Epidermal melanocyte (primary cell): ENCODE measurements at regions not wholly inside any gene's neighbourhood (a gene's known extent, or its start where the extent isn't known, plus 50 kb on each side); places are given as distances from the start of the nearest gene placed in this dataset.
"Not testable (repeated sequence)": the region's sequence is repeated elsewhere in the genome, so short reads cannot be mapped to it uniquely, and the experiment has no call there.

ENCODE experiments used
- DNase-seq: peaks from one replicate; pipeline ENCODE4 v3.0.0; 2011; ENCODE audit warnings: low spot score; ENCODE audit not compliant: insufficient read length

- no peak for DNase-seq
These were observed 262.0 kb upstream of the JARID2 start for GRCh38 chr6:14983599-14984518.

DNA sequence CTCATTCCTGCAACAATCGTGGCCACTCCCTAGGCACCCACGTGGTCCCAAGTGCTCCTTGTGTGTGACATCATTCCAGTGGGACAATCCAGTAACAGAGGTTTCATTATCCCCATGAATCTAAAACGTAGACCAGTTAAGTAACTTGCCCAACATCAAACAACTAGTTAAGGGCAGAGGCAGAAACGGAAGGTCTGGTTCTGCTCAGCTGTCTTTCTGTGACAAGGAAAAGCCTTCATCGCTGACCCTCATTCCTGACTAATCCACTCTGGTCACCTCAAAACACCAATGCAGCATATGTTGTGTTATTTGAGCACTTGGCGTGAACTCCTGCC lies 261.4 kb upstream of the JARID2 start:
- DNase-seq: no peak

GRCh38 chr6:14985366-14985765 lies 260.5 kb upstream of the JARID2 start:
- no peak for DNase-seq

- DNase-seq: no peak
These were observed 259.5 kb upstream of the JARID2 start for GRCh38 chr6:14986370-14986769.

GRCh38 chr6:14987490-14987889 lies 258.4 kb upstream of the JARID2 start:
- no peak for DNase-seq

DNA sequence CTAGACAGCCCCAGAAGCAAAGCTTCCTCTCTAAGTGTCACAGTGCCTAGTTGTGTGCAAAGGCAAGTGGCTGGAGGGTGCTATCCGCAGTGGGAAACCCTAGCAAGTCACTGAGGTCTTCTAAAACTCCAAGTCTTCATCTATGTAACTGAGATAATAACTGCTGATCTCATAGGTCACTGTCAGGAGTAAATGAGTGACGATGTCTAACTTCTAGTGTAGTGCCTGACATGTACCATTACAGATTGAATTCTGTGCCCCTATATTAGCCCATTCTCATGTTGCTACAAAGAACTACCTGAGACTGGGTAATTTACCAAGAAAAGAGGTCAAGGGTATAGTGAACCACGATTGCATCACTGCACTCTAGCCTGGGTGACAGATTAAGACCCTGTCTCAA lies 253.5 kb upstream of the JARID2 start:
- no peak for DNase-seq

- no peak for DNase-seq
These were observed 250.7 kb upstream of the JARID2 start for GRCh38 chr6:14995208-14995607.

- no peak for DNase-seq
These were observed 249.8 kb upstream of the JARID2 start for GRCh38 chr6:14995966-14996602.

DNA sequence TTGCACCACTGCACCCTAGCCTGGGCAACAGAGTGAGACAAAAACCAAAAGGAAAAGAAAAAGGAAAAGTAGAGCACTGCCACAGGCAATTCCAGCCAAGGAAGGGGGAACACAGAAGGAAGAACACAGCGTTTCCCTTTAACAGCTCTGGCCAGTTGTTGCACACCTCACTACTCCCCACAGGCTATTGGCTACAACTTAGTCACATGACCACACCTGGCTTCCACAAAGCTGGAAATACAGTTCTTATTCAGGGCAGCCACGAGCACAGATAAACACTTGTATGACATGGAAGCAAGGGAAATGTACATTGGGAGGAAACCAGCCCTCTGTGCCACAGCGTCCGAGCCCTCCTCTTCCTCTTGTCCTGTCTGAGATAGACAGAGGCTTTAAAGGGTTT lies 249.0 kb upstream of the JARID2 start:
- DNase-seq: no peak

- DNase-seq: no peak
These were observed 248.4 kb upstream of the JARID2 start for GRCh38 chr6:14997507-14997906.

GRCh38 chr6:14999106-14999505 lies 246.8 kb upstream of the JARID2 start:
- DNase-seq: no peak

DNA sequence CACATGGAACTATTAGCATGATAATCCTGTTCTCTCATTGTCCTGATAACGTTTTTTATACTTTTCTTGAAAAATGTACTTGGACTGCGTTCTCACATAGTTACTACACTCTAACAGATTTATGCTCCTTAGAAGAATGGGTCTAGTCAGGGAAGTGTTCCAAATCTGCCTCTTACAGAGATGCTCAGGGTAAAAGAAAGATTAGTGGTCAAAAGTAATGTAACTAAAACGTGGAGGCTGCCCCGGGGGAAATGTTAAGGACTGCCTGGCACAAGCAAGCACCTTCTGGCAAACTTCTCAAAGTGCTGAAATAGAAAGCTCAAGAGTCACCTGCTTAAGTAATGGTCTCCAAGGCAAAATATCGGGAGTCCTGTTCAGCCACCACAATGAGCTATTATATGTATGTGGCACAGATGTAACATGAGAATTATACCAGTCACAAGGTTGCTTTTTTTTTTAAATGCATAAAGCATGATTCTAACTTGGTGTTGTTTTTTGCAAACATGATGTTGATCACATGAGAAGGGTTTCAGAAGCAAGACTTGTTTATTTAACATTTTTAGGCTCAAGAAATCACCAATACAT lies 244.5 kb upstream of the JARID2 start:
- DNase-seq: no peak

DNA sequence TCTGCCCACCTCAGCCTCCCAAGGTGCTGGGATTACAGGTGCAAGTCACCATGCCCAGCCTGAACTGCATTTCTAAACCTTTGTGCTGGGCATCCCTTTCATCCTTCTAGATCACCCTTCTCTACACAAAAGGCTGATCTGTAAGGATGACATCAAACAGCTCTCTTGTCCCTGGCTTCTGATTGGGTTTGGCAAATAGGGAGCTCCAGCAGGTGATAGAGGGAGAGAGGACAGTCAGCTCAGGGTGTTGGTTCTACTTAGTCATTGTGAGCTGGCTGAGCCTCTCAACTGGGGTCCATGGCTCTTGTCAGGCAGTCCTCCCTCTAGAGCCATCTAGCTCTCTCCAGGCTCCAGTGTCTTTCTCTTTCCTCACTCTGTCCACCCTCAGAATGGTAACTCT lies 237.6 kb upstream of the JARID2 start:
- no peak for DNase-seq

DNA sequence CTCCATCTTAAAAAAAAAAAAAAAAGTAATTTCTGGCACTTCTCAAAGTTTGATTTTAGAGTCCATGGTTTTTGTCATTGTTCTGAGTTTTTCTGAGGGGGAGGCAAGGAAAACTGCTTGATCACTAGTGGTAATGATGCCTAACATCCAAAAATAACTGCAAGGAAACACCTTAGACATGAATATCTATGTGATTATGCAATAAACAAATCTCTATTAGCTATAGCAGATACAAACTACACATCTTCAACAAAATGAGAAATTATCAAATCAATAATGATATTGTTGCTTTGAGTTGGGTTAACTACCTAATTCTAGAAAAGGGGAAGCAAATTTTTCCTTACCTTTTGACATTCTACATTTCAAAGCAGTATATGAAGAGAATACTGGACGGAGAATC lies 230.9 kb upstream of the JARID2 start:
- DNase-seq: no peak

DNA sequence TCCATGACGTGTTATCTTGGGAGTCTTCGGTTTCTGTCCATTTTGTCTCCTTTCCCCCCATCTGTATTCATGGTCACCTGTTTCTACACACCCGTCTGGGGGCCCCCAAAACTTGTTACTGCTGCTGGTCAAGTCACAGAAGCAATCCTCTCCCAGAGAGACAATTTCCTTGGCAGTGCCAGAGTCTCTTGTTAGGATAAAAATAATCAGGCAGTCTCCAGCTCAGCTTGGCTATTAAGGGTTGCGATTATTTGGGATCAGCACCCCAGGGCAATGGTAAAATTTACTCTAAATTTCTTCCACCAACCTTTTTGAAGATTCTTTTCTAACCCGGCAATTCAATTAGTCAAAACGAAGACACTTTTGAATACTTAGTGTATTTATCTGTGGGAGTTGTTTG lies 229.1 kb upstream of the JARID2 start:
- no peak for DNase-seq

GRCh38 chr6:15017261-15017660 lies 228.6 kb upstream of the JARID2 start:
- DNase-seq: no peak

GRCh38 chr6:15017803-15018202 lies 228.1 kb upstream of the JARID2 start:
- no peak for DNase-seq

DNA sequence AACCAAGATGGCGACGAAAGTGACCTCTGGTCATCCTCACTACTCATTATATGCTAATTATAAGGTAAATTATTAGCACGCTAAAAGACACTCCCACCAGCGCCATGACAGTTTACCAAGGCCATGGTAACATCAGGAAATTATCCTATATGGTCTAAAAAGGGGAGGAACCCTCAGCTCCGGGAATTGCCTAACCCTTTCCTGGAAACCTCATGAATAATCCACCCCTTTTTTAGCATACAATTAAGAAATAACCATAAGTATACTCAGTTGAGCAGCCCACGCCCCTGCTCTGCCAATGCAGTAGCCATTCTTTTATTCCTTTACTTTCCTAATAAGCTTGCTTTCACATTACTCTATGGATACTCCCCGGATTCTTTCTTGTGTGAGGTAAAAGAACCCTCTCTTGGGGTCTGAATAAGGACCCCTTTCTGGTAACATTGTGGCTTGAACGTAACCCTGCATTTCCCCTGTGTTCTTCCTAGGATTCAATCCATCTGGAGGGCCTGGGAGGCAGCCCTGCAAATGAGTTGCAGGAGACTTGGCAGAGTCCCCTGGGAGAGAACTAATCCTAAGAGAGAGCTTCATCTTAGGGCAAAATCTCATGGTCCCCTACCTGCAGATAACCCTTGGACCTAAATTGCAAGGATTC lies 225.6 kb upstream of the JARID2 start:
- DNase-seq: no peak

DNA sequence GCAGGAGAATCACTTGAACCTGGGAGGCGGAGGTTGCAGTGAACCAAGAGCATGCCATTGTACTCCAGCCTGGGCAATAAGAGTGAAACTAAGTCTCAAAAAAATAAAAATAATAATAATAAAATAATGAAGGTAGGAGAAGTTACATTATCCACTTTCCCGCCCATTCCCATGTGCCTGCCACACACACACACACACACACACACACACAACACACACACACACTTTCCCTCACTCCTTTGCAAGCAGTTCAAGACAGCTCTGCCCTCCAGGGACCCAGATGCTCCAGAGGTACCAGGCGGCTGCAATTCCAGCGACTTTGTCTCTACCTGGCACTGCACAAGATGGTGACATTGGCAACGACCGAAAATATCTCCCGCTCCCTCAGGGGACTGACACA lies 224.8 kb upstream of the JARID2 start:
- DNase-seq: no peak

DNA sequence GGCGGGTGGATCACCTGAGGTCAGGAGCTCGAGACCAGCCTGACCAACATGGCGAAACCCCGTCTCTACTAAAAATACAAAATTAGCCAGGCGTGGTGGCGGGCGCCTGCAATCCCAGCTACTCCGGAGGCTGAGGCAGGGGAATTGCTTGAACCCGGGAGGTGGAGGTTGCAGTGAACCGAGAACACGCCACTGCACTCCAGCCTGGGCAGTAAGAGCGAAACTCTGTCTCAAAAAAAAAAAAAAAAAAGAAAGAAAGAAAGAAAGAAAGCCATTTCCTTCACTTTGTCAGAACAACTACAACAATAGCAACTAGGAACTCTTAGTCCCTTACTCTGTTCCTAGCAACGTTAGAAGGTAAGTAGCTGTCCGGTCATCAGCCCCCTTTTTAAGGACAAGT lies 222.9 kb upstream of the JARID2 start:
- not testable (repeated sequence) for DNase-seq

GRCh38 chr6:15023448-15023847 lies 222.4 kb upstream of the JARID2 start:
- DNase-seq: no peak

DNA sequence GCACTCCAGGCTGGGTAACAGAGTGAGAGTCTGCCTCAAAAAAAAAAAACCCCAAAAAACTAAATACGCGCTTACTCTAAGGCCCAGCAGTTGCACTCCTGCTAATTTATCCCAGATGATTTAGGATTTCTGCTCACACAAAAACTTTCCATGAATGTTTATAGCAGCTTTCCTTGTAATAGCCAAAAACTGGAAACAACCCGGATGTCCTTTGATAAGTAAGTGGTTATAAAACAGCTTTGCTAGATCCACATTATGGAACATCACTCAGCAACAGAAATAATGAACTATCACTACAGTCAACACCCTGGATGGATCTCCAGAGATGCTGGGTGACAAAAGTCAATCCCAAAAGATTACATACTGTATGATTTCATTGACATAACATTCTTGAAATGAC lies 220.4 kb upstream of the JARID2 start:
- no peak for DNase-seq
